Hippocampal formation (tissue), 2 donors: ENCODE measurements at regions not wholly inside any gene's neighbourhood (a gene's known extent, or its start where the extent isn't known, plus 50 kb on each side); places are given as distances from the start of the nearest gene placed in this dataset.

ENCODE experiments used
- DNase-seq, 2 donors: peaks; one replicate each; lab custom pipeline; 2025; lab: John Stamatoyannopoulos, UW

GRCh38 chr4:125062115-125063050 lies 252.4 kb upstream of the FAT4 start:
- DNase-seq: no peak

GRCh38 chr4:125060376-125060775 lies 254.4 kb upstream of the FAT4 start:
- no peak for DNase-seq

- no peak for DNase-seq
Observed at GRCh38 chr4:125049711-125050110, 265.0 kb upstream of the FAT4 start.

GRCh38 chr4:125045311-125045710 lies 269.4 kb upstream of the FAT4 start:
- no peak for DNase-seq

GRCh38 chr4:125044886-125045285 lies 269.9 kb upstream of the FAT4 start:
- no peak for DNase-seq

- DNase-seq: no peak
Observed at GRCh38 chr4:125043486-125043885, 271.3 kb upstream of the FAT4 start.

- DNase-seq: no peak
Observed at GRCh38 chr4:125042041-125042440, 272.7 kb upstream of the FAT4 start.

GRCh38 chr4:125041372-125041930 lies 273.3 kb upstream of the FAT4 start:
- no peak for DNase-seq

- no peak for DNase-seq
Observed at GRCh38 chr4:125039550-125039949, 275.2 kb upstream of the FAT4 start.

GRCh38 chr4:125022855-125023501 lies 291.8 kb upstream of the FAT4 start:
- no peak for DNase-seq

GRCh38 chr4:125021189-125021588 lies 293.6 kb upstream of the FAT4 start:
- no peak for DNase-seq

- DNase-seq: no peak
Observed at GRCh38 chr4:125020089-125021034, 294.4 kb upstream of the FAT4 start.

- DNase-seq: no peak
Observed at GRCh38 chr4:125016892-125017299, 297.9 kb upstream of the FAT4 start.

GRCh38 chr4:125013891-125014290 lies 300.9 kb upstream of the FAT4 start:
- DNase-seq: no peak

- no peak for DNase-seq
Observed at GRCh38 chr4:125011646-125012045, 299.1 kb upstream of the ANKRD50 start.

- no peak for DNase-seq
Observed at GRCh38 chr4:125010796-125011503, 298.4 kb upstream of the ANKRD50 start.

GRCh38 chr4:125008676-125009075 lies 296.1 kb upstream of the ANKRD50 start:
- DNase-seq: no peak

- no peak for DNase-seq
Observed at GRCh38 chr4:125004676-125005075, 292.1 kb upstream of the ANKRD50 start.

- DNase-seq: no peak
Observed at GRCh38 chr4:125003840-125004239, 291.3 kb upstream of the ANKRD50 start.

- DNase-seq: peak in 1 of 2 donors; percentile 8
Observed at GRCh38 chr4:124997991-124998390, 285.5 kb upstream of the ANKRD50 start.

GRCh38 chr4:124997124-124997523 lies 284.6 kb upstream of the ANKRD50 start:
- DNase-seq: no peak
